DMS53 treated with DMSO at 0.1 percent for 48 hours (cell line): ENCODE measurements at regions not wholly inside any gene's neighbourhood (a gene's known extent, or its start where the extent isn't known, plus 50 kb on each side); places are given as distances from the start of the nearest gene placed in this dataset.

Experiments used
- DNase-seq: peaks from one replicate; lab custom pipeline; 2025; ENCODE audit not compliant: unreplicated experiment; lab: John Stamatoyannopoulos, UW

- no peak for DNase-seq
Measured at GRCh38 chr2:217418090-217418489, 558.2 kb upstream of the TNP1 start.

- DNase-seq: no peak
Measured at GRCh38 chr2:217417536-217417935, 557.7 kb upstream of the TNP1 start.

GRCh38 chr2:217415316-217415715 lies 555.5 kb upstream of the TNP1 start:
- no peak for DNase-seq

- no peak for DNase-seq
Measured at GRCh38 chr2:217414429-217414828, 554.6 kb upstream of the TNP1 start.

- DNase-seq: no peak
Measured at GRCh38 chr2:217413193-217413592, 553.3 kb upstream of the TNP1 start.

- no peak for DNase-seq
Measured at GRCh38 chr2:217412721-217413120, 552.9 kb upstream of the TNP1 start.

GRCh38 chr2:217412277-217412676 lies 552.4 kb upstream of the TNP1 start:
- no peak for DNase-seq

- no peak for DNase-seq
Measured at GRCh38 chr2:217410681-217410960, 550.8 kb upstream of the TNP1 start.

- DNase-seq: no peak
Measured at GRCh38 chr2:217409949-217410680, 550.3 kb upstream of the TNP1 start.

- no peak for DNase-seq
Measured at GRCh38 chr2:217407362-217407761, 547.5 kb upstream of the TNP1 start.

GRCh38 chr2:217404236-217404760 lies 544.4 kb upstream of the TNP1 start:
- no peak for DNase-seq

GRCh38 chr2:217402761-217403383 lies 543.0 kb upstream of the TNP1 start:
- no peak for DNase-seq

- no peak for DNase-seq
Measured at GRCh38 chr2:217402144-217402543, 542.3 kb upstream of the TNP1 start.

- no peak for DNase-seq
Measured at GRCh38 chr2:217399291-217399690, 539.4 kb upstream of the TNP1 start.

- DNase-seq: no peak
Measured at GRCh38 chr2:217398860-217399259, 539.0 kb upstream of the TNP1 start.

- DNase-seq: no peak
Measured at GRCh38 chr2:217398101-217398500, 538.2 kb upstream of the TNP1 start.

GRCh38 chr2:217396586-217396985 lies 536.7 kb upstream of the TNP1 start:
- no peak for DNase-seq

- no peak for DNase-seq
Measured at GRCh38 chr2:217396165-217396564, 536.3 kb upstream of the TNP1 start.

GRCh38 chr2:217394510-217395351 lies 534.9 kb upstream of the TNP1 start:
- no peak for DNase-seq

GRCh38 chr2:217393585-217394032 lies 533.7 kb upstream of the TNP1 start:
- no peak for DNase-seq

GRCh38 chr2:217392930-217393584 lies 533.2 kb upstream of the TNP1 start:
- peak; percentile 6 for DNase-seq
